GM12892 (cell line): ENCODE measurements at regions not wholly inside any gene's neighbourhood (a gene's known extent, or its start where the extent isn't known, plus 50 kb on each side); places are given as distances from the start of the nearest gene placed in this dataset.

Source experiments
- POLR2A ChIP-seq: IDR thresholded peaks from 2 replicates; pipeline ENCODE4 v1.6.1; 2011; ENCODE audit warnings: low read depth, low read length, control low read depth
- POLR2AphosphoS5 ChIP-seq: IDR thresholded peaks from 2 replicates; pipeline ENCODE4 v1.6.1; 2011; ENCODE audit warnings: low read depth, low read length, control low read depth
- TAF1 ChIP-seq: IDR thresholded peaks from 2 replicates; pipeline ENCODE4 v1.6.1; 2011; ENCODE audit warnings: low read depth, mild to moderate bottlenecking, control low read depth, low read length, borderline replicate concordance

GRCh38 chr12:111086947-111087700 is 166.7 kb upstream of the MYL2 start:
- TF ChIP-seq TAF1 (no peak), POLR2A (no peak), POLR2AphosphoS5 (no peak)
